HG03060 (cell line): ENCODE measurements at regions not wholly inside any gene's neighbourhood (a gene's known extent, or its start where the extent isn't known, plus 50 kb on each side); places are given as distances from the start of the nearest gene placed in this dataset.

Experiments
- ATAC-seq: cut with Tn5 transposase; IDR thresholded peaks from one replicate; pipeline ENCODE4 v1.9.1; 2021; ENCODE audit warnings: low read depth, moderate number of reproducible peaks; ENCODE audit not compliant: unreplicated experiment

GRCh38 chr13:80137994-80138393 is 202.9 kb downstream of the SPRY2 start:
- no peak for ATAC-seq

- ATAC-seq: no peak
Observed at GRCh38 chr13:80134346-80134745, 206.6 kb downstream of the SPRY2 start.

GRCh38 chr13:80133631-80134261 is 207.2 kb downstream of the SPRY2 start:
- ATAC-seq: no peak

- ATAC-seq: no peak
Observed at GRCh38 chr13:80132741-80133601, 208.0 kb downstream of the SPRY2 start.

GRCh38 chr13:80131204-80131603 is 209.7 kb downstream of the SPRY2 start:
- no peak for ATAC-seq

- ATAC-seq: no peak
Observed at GRCh38 chr13:80126389-80127068, 214.4 kb downstream of the SPRY2 start.

- ATAC-seq: no peak
Observed at GRCh38 chr13:80123945-80124344, 217.0 kb downstream of the SPRY2 start.

GRCh38 chr13:80121038-80121437 is 219.9 kb downstream of the SPRY2 start:
- ATAC-seq: no peak

GRCh38 chr13:80118506-80118905 is 222.4 kb downstream of the SPRY2 start:
- no peak for ATAC-seq

- no peak for ATAC-seq
Observed at GRCh38 chr13:80118099-80118498, 222.8 kb downstream of the SPRY2 start.

- ATAC-seq: no peak
Observed at GRCh38 chr13:80117515-80117914, 223.4 kb downstream of the SPRY2 start.

- ATAC-seq: no peak
Observed at GRCh38 chr13:80116107-80116506, 224.8 kb downstream of the SPRY2 start.

GRCh38 chr13:80115616-80116015 is 225.3 kb downstream of the SPRY2 start:
- ATAC-seq: no peak

GRCh38 chr13:80113714-80114454 is 227.0 kb downstream of the SPRY2 start:
- ATAC-seq: no peak

GRCh38 chr13:80109303-80109702 is 231.6 kb downstream of the SPRY2 start:
- no peak for ATAC-seq

GRCh38 chr13:80105350-80105749 is 235.6 kb downstream of the SPRY2 start:
- no peak for ATAC-seq

GRCh38 chr13:80101040-80101439 is 239.9 kb downstream of the SPRY2 start:
- no peak for ATAC-seq

GRCh38 chr13:80100636-80101035 is 240.3 kb downstream of the SPRY2 start:
- ATAC-seq: no peak

- ATAC-seq: no peak
Observed at GRCh38 chr13:80097561-80097960, 243.4 kb downstream of the SPRY2 start.

GRCh38 chr13:80096383-80096782 is 244.5 kb downstream of the SPRY2 start:
- no peak for ATAC-seq

- ATAC-seq: no peak
Observed at GRCh38 chr13:80094526-80094925, 246.4 kb downstream of the SPRY2 start.
